ENCODE measurements at regions not wholly inside any gene's neighbourhood (a gene's known extent, or its start where the extent isn't known, plus 50 kb on each side); places are given as distances from the start of the nearest gene placed in this dataset.

DNA sequence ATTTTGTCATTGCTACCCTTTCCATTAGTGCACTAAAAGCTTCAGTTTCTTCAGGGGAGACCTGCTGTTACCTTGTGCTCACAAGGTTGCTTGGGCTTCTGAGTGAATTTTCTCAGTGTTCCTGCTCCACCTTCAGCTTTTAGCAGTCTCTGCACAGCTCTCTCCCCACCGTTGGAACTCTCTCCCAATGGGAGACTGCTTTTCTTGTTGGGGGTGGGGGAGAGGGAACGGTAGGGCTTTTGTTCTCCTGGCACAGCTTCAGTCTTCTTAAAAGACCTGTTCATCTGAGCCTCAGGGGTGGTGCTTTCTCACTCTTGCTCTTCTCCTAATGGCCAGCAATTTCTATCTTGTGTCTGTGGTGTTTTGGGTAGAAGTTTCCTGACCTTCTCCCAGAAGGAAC is 915.7 kb downstream of the EFNA5 start:
- DNase-seq (ENCODE audit: low read depth) (no peak), FAIRE-seq (no peak)
- no peak overlapping the region for H3K27ac ChIP-seq (ENCODE audit: low read depth, low read length)
- no peaks in the 10 kb centered on the region for H3K79me2 ChIP-seq (ENCODE audit: insufficient read depth, low read length)
- no peaks in the 10 kb centered on the region for H3K27me3 ChIP-seq (ENCODE audit: insufficient read depth, low read length)
- TF ChIP-seq, protein P1, sequence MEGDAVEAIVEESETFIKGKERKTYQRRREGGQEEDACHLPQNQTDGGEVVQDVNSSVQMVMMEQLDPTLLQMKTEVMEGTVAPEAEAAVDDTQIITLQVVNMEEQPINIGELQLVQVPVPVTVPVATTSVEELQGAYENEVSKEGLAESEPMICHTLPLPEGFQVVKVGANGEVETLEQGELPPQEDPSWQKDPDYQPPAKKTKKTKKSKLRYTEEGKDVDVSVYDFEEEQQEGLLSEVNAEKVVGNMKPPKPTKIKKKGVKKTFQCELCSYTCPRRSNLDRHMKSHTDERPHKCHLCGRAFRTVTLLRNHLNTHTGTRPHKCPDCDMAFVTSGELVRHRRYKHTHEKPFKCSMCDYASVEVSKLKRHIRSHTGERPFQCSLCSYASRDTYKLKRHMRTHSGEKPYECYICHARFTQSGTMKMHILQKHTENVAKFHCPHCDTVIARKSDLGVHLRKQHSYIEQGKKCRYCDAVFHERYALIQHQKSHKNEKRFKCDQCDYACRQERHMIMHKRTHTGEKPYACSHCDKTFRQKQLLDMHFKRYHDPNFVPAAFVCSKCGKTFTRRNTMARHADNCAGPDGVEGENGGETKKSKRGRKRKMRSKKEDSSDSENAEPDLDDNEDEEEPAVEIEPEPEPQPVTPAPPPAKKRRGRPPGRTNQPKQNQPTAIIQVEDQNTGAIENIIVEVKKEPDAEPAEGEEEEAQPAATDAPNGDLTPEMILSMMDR (IDR thresholded peaks at IDR 0.05; ENCODE audit: insufficient read depth, low read depth, low read length) = no peak
- no peak for TF ChIP-seq EZH2 (IDR thresholded peaks at IDR 0.05; ENCODE audit: insufficient read depth, low read length)
- H3K9me3 Mint-ChIP-seq (ENCODE audit: unreplicated experiment) = no peaks in the 10 kb centered on the region
- H3K4me3 ChIP-seq (ENCODE audit: insufficient read depth, low read depth, low read length) = no peak overlapping the region
- no peaks in the 10 kb centered on the region for H3K4me1 ChIP-seq (ENCODE audit: insufficient read depth, low read length)
- no peak overlapping the region for H2AFZ ChIP-seq (ENCODE audit: low read depth, low read length)
- H3K4me1 Mint-ChIP-seq (ENCODE audit: low read depth, unreplicated experiment) = no peaks in the 10 kb centered on the region
- H3K9me3 ChIP-seq (ENCODE audit: insufficient read depth, low read depth, low read length) = no peaks in the 10 kb centered on the region
- H3K27me3 Mint-ChIP-seq (ENCODE audit: low read depth, unreplicated experiment) = no peaks in the 10 kb centered on the region
- H3K4me2 ChIP-seq (ENCODE audit: low read length) = no peak overlapping the region
- H3K27ac Mint-ChIP-seq (ENCODE audit: unreplicated experiment) = no peak overlapping the region
- no peak overlapping the region for H3K9ac ChIP-seq (ENCODE audit: low read length)
- H3K4me3 Mint-ChIP-seq (ENCODE audit: unreplicated experiment) = no peak overlapping the region
- H3K36me3 ChIP-seq (ENCODE audit: insufficient read depth, low read length) = no peaks in the 10 kb centered on the region
- no peaks in the 10 kb centered on the region for H4K20me1 ChIP-seq (ENCODE audit: insufficient read depth, low read length)
- no peaks in the 10 kb centered on the region for H3K36me3 Mint-ChIP-seq (ENCODE audit: low read depth, unreplicated experiment)

DNA sequence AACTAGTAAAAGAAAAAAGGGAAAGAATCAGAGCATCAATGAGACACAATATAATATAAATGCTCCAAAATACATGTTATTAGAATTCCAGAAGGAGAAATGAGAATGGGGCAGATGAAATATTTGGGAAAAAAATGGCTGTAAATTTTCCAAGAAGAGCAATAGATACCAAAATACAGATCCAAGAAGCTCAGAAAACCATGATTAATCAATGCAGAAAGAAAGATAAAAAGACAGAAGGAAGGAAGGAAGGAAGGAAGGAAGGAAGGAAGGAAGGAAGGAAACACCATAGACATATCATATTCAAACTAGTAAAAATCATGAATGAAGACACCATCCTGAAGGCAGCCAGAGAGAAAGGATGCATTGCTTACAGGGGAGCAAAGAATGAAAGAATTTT is 920.9 kb downstream of the EFNA5 start:
- H3K9me3 Mint-ChIP-seq (ENCODE audit: unreplicated experiment) = peaks cover 2% of the 10 kb centered on the region
- no peak overlapping the region for H3K27ac Mint-ChIP-seq (ENCODE audit: unreplicated experiment)
- Histone ChIP-seq H2AFZ (ENCODE audit: low read depth, low read length) (no peak overlapping the region), H3K9me3 (ENCODE audit: insufficient read depth, low read depth, low read length) (no peaks in the 10 kb centered on the region), H4K20me1 (ENCODE audit: insufficient read depth, low read length) (no peaks in the 10 kb centered on the region), H3K36me3 (ENCODE audit: insufficient read depth, low read length) (no peaks in the 10 kb centered on the region), H3K4me1 (ENCODE audit: insufficient read depth, low read length) (no peaks in the 10 kb centered on the region), H3K4me2 (ENCODE audit: low read length) (no peak overlapping the region), H3K79me2 (ENCODE audit: insufficient read depth, low read length) (no peaks in the 10 kb centered on the region), H3K9ac (ENCODE audit: low read length) (no peak overlapping the region), H3K27ac (ENCODE audit: low read depth, low read length) (no peak overlapping the region), H3K27me3 (ENCODE audit: insufficient read depth, low read length) (no peaks in the 10 kb centered on the region), H3K4me3 (ENCODE audit: insufficient read depth, low read depth, low read length) (no peak overlapping the region)
- H3K4me3 Mint-ChIP-seq (ENCODE audit: unreplicated experiment) = no peak overlapping the region
- no peaks in the 10 kb centered on the region for H3K27me3 Mint-ChIP-seq (ENCODE audit: low read depth, unreplicated experiment)
- DNase-seq (ENCODE audit: low read depth) (no peak), FAIRE-seq (no peak)
- no peak for TF ChIP-seq EZH2 (IDR thresholded peaks at IDR 0.05; ENCODE audit: insufficient read depth, low read length)
- TF ChIP-seq, protein P1 (IDR thresholded peaks at IDR 0.05; ENCODE audit: insufficient read depth, low read depth, low read length) = no peak
- H3K36me3 Mint-ChIP-seq (ENCODE audit: low read depth, unreplicated experiment) = no peaks in the 10 kb centered on the region
- no peaks in the 10 kb centered on the region for H3K4me1 Mint-ChIP-seq (ENCODE audit: low read depth, unreplicated experiment)

DNA sequence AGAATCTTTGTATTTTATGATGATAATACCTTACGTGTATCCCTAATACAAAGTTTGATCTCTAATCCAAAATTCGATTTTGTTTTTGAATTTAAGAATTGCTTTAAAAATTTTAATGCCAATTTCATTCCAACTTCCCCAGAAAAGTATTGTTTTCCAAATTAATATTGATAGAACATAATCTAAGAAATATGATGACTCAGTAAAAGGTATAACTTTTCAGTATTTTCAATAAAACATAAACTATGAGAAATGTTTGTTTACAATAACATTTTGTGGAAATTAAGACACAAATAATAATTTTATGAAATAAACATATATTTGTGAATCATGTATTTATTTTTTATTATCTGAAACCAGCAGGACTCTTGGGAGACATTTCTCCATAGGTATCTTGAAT is 931.6 kb downstream of the EFNA5 start:
- Mint-ChIP-seq H3K27ac (ENCODE audit: unreplicated experiment) (no peak overlapping the region), H3K4me1 (ENCODE audit: low read depth, unreplicated experiment) (no peaks in the 10 kb centered on the region), H3K4me3 (ENCODE audit: unreplicated experiment) (no peak overlapping the region), H3K9me3 (ENCODE audit: unreplicated experiment) (peaks cover 7% of the 10 kb centered on the region), H3K27me3 (ENCODE audit: low read depth, unreplicated experiment) (no peaks in the 10 kb centered on the region), H3K36me3 (ENCODE audit: low read depth, unreplicated experiment) (no peaks in the 10 kb centered on the region)
- Histone ChIP-seq H3K4me3 (ENCODE audit: insufficient read depth, low read depth, low read length) (no peak overlapping the region), H3K9me3 (ENCODE audit: insufficient read depth, low read depth, low read length) (no peaks in the 10 kb centered on the region), H3K4me2 (ENCODE audit: low read length) (no peak overlapping the region), H2AFZ (ENCODE audit: low read depth, low read length) (no peak overlapping the region), H3K79me2 (ENCODE audit: insufficient read depth, low read length) (no peaks in the 10 kb centered on the region), H3K4me1 (ENCODE audit: insufficient read depth, low read length) (no peaks in the 10 kb centered on the region), H3K27ac (ENCODE audit: low read depth, low read length) (no peak overlapping the region), H3K9ac (ENCODE audit: low read length) (no peak overlapping the region), H3K27me3 (ENCODE audit: insufficient read depth, low read length) (no peaks in the 10 kb centered on the region), H3K36me3 (ENCODE audit: insufficient read depth, low read length) (no peaks in the 10 kb centered on the region), H4K20me1 (ENCODE audit: insufficient read depth, low read length) (no peaks in the 10 kb centered on the region)
- FAIRE-seq = no peak
- no peak for DNase-seq (ENCODE audit: low read depth)
- TF ChIP-seq, protein P1 (IDR thresholded peaks at IDR 0.05; ENCODE audit: insufficient read depth, low read depth, low read length) = no peak
- no peak for TF ChIP-seq EZH2 (IDR thresholded peaks at IDR 0.05; ENCODE audit: insufficient read depth, low read length)

All from astrocyte (in vitro differentiated cells and primary cell).